ENCODE measurements at regions not wholly inside any gene's neighbourhood (a gene's known extent, or its start where the extent isn't known, plus 50 kb on each side); places are given as distances from the start of the nearest gene placed in this dataset.

DNA sequence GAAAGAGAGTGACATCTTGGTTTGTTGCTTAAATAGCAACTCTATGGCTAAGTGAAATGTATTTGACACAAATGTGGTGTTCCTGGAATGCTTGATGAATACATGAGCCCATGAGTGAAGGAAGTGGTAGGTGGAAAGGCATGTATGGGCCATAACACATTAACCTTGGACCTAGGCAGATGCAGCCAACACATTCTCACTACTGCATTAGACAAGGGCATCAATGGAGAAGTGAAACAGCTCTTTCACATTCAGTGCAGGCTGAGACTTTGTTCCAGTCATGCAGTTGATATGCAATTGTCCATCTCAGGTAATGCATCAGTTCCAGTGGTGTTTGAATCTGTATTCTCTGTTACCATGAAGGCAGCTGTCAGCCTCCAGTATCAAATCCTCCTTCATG is 133.6 kb downstream of the HS3ST3B1 start:
- H3K9me3 ChIP-seq (ENCODE audit: low read length): no peaks in the 10 kb centered on the region
- no peaks in the 10 kb centered on the region for H4K20me1 ChIP-seq (ENCODE audit: insufficient read depth, low read length)
- H3K4me1 ChIP-seq (ENCODE audit: insufficient read depth, low read length, severe bottlenecking): peaks cover 9% of the 10 kb centered on the region
- no peaks in the 10 kb centered on the region for H3F3A ChIP-seq (ENCODE audit: insufficient read depth, low read length)
- no peak overlapping the region for H3K27ac ChIP-seq (ENCODE audit: low read depth, low read length, poor library complexity, severe bottlenecking)
- H3K4me3 ChIP-seq (ENCODE audit: low read depth, low read length, poor library complexity, severe bottlenecking): no peak overlapping the region
- TF ChIP-seq, protein P1, sequence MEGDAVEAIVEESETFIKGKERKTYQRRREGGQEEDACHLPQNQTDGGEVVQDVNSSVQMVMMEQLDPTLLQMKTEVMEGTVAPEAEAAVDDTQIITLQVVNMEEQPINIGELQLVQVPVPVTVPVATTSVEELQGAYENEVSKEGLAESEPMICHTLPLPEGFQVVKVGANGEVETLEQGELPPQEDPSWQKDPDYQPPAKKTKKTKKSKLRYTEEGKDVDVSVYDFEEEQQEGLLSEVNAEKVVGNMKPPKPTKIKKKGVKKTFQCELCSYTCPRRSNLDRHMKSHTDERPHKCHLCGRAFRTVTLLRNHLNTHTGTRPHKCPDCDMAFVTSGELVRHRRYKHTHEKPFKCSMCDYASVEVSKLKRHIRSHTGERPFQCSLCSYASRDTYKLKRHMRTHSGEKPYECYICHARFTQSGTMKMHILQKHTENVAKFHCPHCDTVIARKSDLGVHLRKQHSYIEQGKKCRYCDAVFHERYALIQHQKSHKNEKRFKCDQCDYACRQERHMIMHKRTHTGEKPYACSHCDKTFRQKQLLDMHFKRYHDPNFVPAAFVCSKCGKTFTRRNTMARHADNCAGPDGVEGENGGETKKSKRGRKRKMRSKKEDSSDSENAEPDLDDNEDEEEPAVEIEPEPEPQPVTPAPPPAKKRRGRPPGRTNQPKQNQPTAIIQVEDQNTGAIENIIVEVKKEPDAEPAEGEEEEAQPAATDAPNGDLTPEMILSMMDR (IDR thresholded peaks at IDR 0.05; ENCODE audit: low read length): no peak
- TF ChIP-seq EZH2 (IDR thresholded peaks at IDR 0.05; ENCODE audit: borderline replicate concordance, low read length): no peak
- no peaks in the 10 kb centered on the region for H3K36me3 ChIP-seq (ENCODE audit: insufficient read depth, low read length)
- H3K9me2 ChIP-seq (ENCODE audit: low read depth, low read length): no peaks in the 10 kb centered on the region
- no peak overlapping the region for H3K4me2 ChIP-seq (ENCODE audit: low read length)
- no peaks in the 10 kb centered on the region for H3K27me3 ChIP-seq (ENCODE audit: insufficient read depth, low read length)
- H3K79me2 ChIP-seq (ENCODE audit: insufficient read depth, low read length): no peaks in the 10 kb centered on the region
- no peak overlapping the region for H2AFZ ChIP-seq (ENCODE audit: low read length)
- no peak overlapping the region for H3K9ac ChIP-seq (ENCODE audit: low read length)

DNA sequence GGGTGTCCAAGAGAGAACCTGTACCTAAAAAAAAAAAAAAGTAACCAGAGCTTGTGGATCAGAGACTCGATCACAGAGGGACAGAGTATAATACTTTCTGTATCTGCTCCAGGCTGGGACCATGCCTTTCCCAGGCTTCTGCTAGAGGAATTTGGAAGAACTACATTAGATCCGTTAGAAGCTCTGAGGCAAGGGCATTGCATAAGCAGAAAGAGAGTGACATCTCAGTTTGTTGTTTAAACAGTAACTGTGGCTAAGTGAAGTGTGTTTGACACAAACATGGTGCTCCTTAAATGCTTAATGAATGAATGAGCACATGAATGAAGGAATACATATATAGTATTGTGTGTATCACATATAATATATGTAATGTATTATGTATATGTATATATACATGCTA is 131.2 kb downstream of the HS3ST3B1 start:
- H2AFZ ChIP-seq (ENCODE audit: low read length): no peak overlapping the region
- no peaks in the 10 kb centered on the region for H3K36me3 ChIP-seq (ENCODE audit: insufficient read depth, low read length)
- H4K20me1 ChIP-seq (ENCODE audit: insufficient read depth, low read length): no peaks in the 10 kb centered on the region
- H3K4me2 ChIP-seq (ENCODE audit: low read length): no peak overlapping the region
- no peaks in the 10 kb centered on the region for H3K79me2 ChIP-seq (ENCODE audit: insufficient read depth, low read length)
- TF ChIP-seq EZH2 (IDR thresholded peaks at IDR 0.05; ENCODE audit: borderline replicate concordance, low read length): no peak
- TF ChIP-seq, protein P1 (IDR thresholded peaks at IDR 0.05; ENCODE audit: low read length): no peak
- H3K4me3 ChIP-seq (ENCODE audit: low read depth, low read length, poor library complexity, severe bottlenecking): no peak overlapping the region
- H3K27ac ChIP-seq (ENCODE audit: low read depth, low read length, poor library complexity, severe bottlenecking): no peak overlapping the region
- no peaks in the 10 kb centered on the region for H3K9me2 ChIP-seq (ENCODE audit: low read depth, low read length)
- H3F3A ChIP-seq (ENCODE audit: insufficient read depth, low read length): no peaks in the 10 kb centered on the region
- no peak overlapping the region for H3K9ac ChIP-seq (ENCODE audit: low read length)
- H3K27me3 ChIP-seq (ENCODE audit: insufficient read depth, low read length): no peaks in the 10 kb centered on the region
- H3K9me3 ChIP-seq (ENCODE audit: low read length): no peaks in the 10 kb centered on the region
- H3K4me1 ChIP-seq (ENCODE audit: insufficient read depth, low read length, severe bottlenecking): peaks cover 32% of the 10 kb centered on the region

DNA sequence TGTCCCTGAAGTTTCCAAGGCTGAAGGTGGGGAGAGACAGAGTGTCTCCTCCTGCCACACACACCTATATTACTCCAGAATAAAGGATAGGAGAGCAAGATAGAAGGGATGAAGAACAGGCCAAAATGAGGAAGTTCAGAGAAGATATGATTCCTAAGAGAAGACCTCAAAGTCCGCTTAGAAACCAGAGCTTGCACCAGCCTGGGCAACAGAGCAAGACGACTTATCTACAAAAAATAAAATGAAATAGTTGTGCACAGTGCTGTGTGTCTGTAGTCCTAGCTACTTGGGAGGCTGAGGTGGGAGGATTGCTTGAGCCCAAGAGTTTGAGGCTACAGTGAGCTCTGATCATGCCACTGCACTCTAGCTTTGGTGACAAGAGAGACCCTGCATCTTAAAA is 128.2 kb downstream of the HS3ST3B1 start:
- Histone ChIP-seq H3K9ac (ENCODE audit: low read length) (no peak overlapping the region; the same call in 1 of the 2 replicates), H3K4me2 (ENCODE audit: low read length) (peak overlapping the region; percentile 54), H4K20me1 (ENCODE audit: insufficient read depth, low read length) (no peaks in the 10 kb centered on the region), H3K9me2 (ENCODE audit: low read depth, low read length) (no peaks in the 10 kb centered on the region), H3K4me3 (ENCODE audit: low read depth, low read length, poor library complexity, severe bottlenecking) (peak overlapping the region; percentile 9), H3F3A (ENCODE audit: insufficient read depth, low read length) (no peaks in the 10 kb centered on the region), H2AFZ (ENCODE audit: low read length) (no peak overlapping the region), H3K27me3 (ENCODE audit: insufficient read depth, low read length) (no peaks in the 10 kb centered on the region), H3K36me3 (ENCODE audit: insufficient read depth, low read length) (no peaks in the 10 kb centered on the region), H3K9me3 (ENCODE audit: low read length) (no peaks in the 10 kb centered on the region), H3K79me2 (ENCODE audit: insufficient read depth, low read length) (no peaks in the 10 kb centered on the region), H3K27ac (ENCODE audit: low read depth, low read length, poor library complexity, severe bottlenecking) (peak overlapping the region; percentile 93), H3K4me1 (ENCODE audit: insufficient read depth, low read length, severe bottlenecking) (peaks cover 29% of the 10 kb centered on the region)
- TF ChIP-seq, protein P1 (IDR thresholded peaks at IDR 0.05; ENCODE audit: low read length): no peak
- no peak for TF ChIP-seq EZH2 (IDR thresholded peaks at IDR 0.05; ENCODE audit: borderline replicate concordance, low read length)
